Left forelimb (tissue), 1 donor: ENCODE measurements at regions not wholly inside any gene's neighbourhood (a gene's known extent, or its start where the extent isn't known, plus 50 kb on each side); places are given as distances from the start of the nearest gene placed in this dataset.
"Not testable (repeated sequence)": the region's sequence is repeated elsewhere in the genome, so short reads cannot be mapped to it uniquely, and the experiment has no call there.

ENCODE experiments used
- DNase-seq: peaks from one replicate; pipeline ENCODE4 v3.0.0-alpha.2; 2018; ENCODE audit warnings: low spot score

- DNase-seq: not testable (repeated sequence)
Measured at GRCh38 chr5:134471858-134472449, 53.5 kb upstream of the JADE2 start.

GRCh38 chr5:134468921-134469400, 56.5 kb upstream of the JADE2 start:
- no peak for DNase-seq

GRCh38 chr5:134467231-134467630, 55.5 kb upstream of the CDKN2AIPNL start:
- DNase-seq: no peak

GRCh38 chr5:134466241-134467069, 54.8 kb upstream of the CDKN2AIPNL start:
- DNase-seq: peak; percentile 74

GRCh38 chr5:134465816-134466240, 54.1 kb upstream of the CDKN2AIPNL start:
- peak; percentile 80 for DNase-seq

- no peak for DNase-seq
Measured at GRCh38 chr5:134464988-134465815, 53.5 kb upstream of the CDKN2AIPNL start.

- no peak for DNase-seq
Measured at GRCh38 chr5:134463991-134464760, 52.5 kb upstream of the CDKN2AIPNL start.

GRCh38 chr5:134463176-134463720, 51.6 kb upstream of the CDKN2AIPNL start:
- DNase-seq: no peak

GRCh38 chr5:134462761-134463160, 51.1 kb upstream of the CDKN2AIPNL start:
- DNase-seq: no peak

- DNase-seq: no peak
Measured at GRCh38 chr5:134462047-134462575, 50.4 kb upstream of the CDKN2AIPNL start.
